DND-41 (cell line): ENCODE measurements at regions not wholly inside any gene's neighbourhood (a gene's known extent, or its start where the extent isn't known, plus 50 kb on each side); places are given as distances from the start of the nearest gene placed in this dataset.

ENCODE experiments used
- ATAC-seq: fragments of 200-7000 bp; cut with Tn5 transposase; 3 replicates; pipeline ENCODE4 v1.9.1; 2021; ENCODE audit warnings: low read depth; ENCODE audit not compliant: insufficient read depth
- DNase-seq: peaks from one replicate; pipeline ENCODE4 v3.0.0-alpha.2; 2020
- H2AFZ ChIP-seq: 2 replicates; pipeline ENCODE4 v1.6.0; 2012; ENCODE audit warnings: low read depth, low read length
- H3K27ac ChIP-seq: 2 replicates; pipeline ENCODE4 v1.5.1; 2012; ENCODE audit warnings: low read length, inconsistent platforms
- H3K27me3 ChIP-seq: fragments of 200-600 bp; sonication (generic); 2 replicates; pipeline ENCODE4 v1.6.0; 2012; ENCODE audit warnings: low read length, mild to moderate bottlenecking, inconsistent platforms; ENCODE audit not compliant: insufficient read depth, poor library complexity
- H3K36me3 ChIP-seq: 2 replicates; pipeline ENCODE4 v1.5.1; 2012; ENCODE audit warnings: low read length, inconsistent platforms; ENCODE audit not compliant: insufficient read depth
- H3K4me1 ChIP-seq: 2 replicates; pipeline ENCODE4 v1.5.1; 2012; ENCODE audit warnings: mild to moderate bottlenecking, low read length; ENCODE audit not compliant: insufficient read depth
- H3K4me2 ChIP-seq: 2 replicates; pipeline ENCODE4 v1.6.0; 2012; ENCODE audit warnings: mild to moderate bottlenecking, moderate library complexity, low read length, inconsistent platforms; ENCODE audit not compliant: insufficient read depth
- H3K4me3 ChIP-seq, 2 experiments: fragments of 200-600 bp in 1 of 2; shearing (Covaris generic) in 1 of 2; 2 replicates each; pipeline ENCODE4 v1.5.1; 2012 to 2016; ENCODE audit warnings: inconsistent platforms in 2 of 2, low read length in 2 of 2, mild to moderate bottlenecking in 2 of 2, low read depth in 1 of 2, moderate library complexity in 1 of 2
- H3K79me2 ChIP-seq: 2 replicates; pipeline ENCODE4 v1.6.0; 2012; ENCODE audit warnings: low read length, inconsistent platforms; ENCODE audit not compliant: insufficient read depth
- H3K9ac ChIP-seq: 2 replicates; pipeline ENCODE4 v1.6.0; 2012; ENCODE audit warnings: low read depth, mild to moderate bottlenecking, inconsistent platforms, low read length, moderate library complexity
- H3K9me3 ChIP-seq: 2 replicates; pipeline ENCODE4 v1.5.1; 2012; ENCODE audit warnings: low read length, moderate library complexity, mild to moderate bottlenecking, inconsistent platforms; ENCODE audit not compliant: insufficient read depth, severe bottlenecking
- H4K20me1 ChIP-seq: 2 replicates; pipeline ENCODE4 v1.6.0; 2012; ENCODE audit warnings: low read length; ENCODE audit not compliant: insufficient read depth
- CTCF ChIP-seq: IDR thresholded peaks from 2 replicates; pipeline ENCODE4 v1.5.1; 2012; ENCODE audit warnings: borderline replicate concordance, low read length, moderate library complexity, mild to moderate bottlenecking; ENCODE audit not compliant: poor library complexity, severe bottlenecking; ENCODE audit errors: extremely low read depth
- EZH2 ChIP-seq: IDR thresholded peaks from 3 replicates; pipeline ENCODE4 v1.6.1; 2012; ENCODE audit warnings: borderline replicate concordance, low read depth, mild to moderate bottlenecking, moderate library complexity, low read length, inconsistent platforms; ENCODE audit not compliant: severe bottlenecking

DNA sequence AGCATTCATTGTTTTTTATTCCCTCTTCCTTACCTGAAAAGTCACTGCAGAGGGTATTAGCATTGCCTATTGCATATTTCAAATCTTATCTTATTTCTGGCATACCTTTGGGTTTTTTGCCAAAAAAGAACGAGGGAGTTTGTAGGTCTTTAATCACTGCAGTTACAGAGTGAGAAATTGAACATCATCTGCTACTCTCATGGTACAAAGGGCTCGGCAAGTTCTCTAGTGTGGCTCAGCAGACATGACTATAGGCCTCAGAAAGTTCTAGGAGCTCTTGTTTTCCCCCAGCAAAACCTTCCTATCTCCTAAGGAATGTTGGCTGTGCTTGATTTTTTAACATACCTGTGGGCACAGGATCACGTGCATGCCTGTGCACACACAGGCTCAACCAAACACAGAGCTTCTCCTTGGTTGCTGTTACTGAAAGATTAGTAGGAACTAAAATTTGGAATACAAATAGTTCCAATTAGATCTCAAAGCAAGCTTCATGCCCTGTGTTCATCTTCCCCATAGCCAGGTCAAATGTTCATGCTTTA is 69.7 kb downstream of the CCDC185 start:
- H3K27me3 ChIP-seq, result peaks cover 3% of the 10 kb centered on the region
- no peaks in the 10 kb centered on the region for H4K20me1 ChIP-seq
- no peaks in the 10 kb centered on the region for H3K9me3 ChIP-seq
- H3K4me2 ChIP-seq, result no peak overlapping the region
- no peak overlapping the region for H2AFZ ChIP-seq
- no peak overlapping the region for H3K27ac ChIP-seq
- H3K4me3 ChIP-seq, result no peak overlapping the region
- ATAC-seq (no peak), DNase-seq (no peak)
- H3K4me1 ChIP-seq, result no peaks in the 10 kb centered on the region
- H3K79me2 ChIP-seq, result no peaks in the 10 kb centered on the region
- no peaks in the 10 kb centered on the region for H3K36me3 ChIP-seq
- TF ChIP-seq EZH2 (no peak), CTCF (no peak)
- no peak overlapping the region for H3K9ac ChIP-seq

- TF ChIP-seq EZH2, result no peak
- TF ChIP-seq CTCF, result no peak
- H3K9ac ChIP-seq, result no peak overlapping the region
Measured at GRCh38 chr1:223466151-223466550, 72.9 kb downstream of the CCDC185 start.

GRCh38 chr1:223471566-223471965 is 78.4 kb downstream of the CCDC185 start:
- no peaks in the 10 kb centered on the region for H3K79me2 ChIP-seq
- H3K4me2 ChIP-seq, result no peak overlapping the region
- DNase-seq (no peak), ATAC-seq (no peak)
- no peak for TF ChIP-seq EZH2
- TF ChIP-seq CTCF, result no peak
- no peaks in the 10 kb centered on the region for H3K36me3 ChIP-seq
- no peak overlapping the region for H2AFZ ChIP-seq
- H3K9me3 ChIP-seq, result no peaks in the 10 kb centered on the region
- H3K27me3 ChIP-seq, result no peaks in the 10 kb centered on the region
- H4K20me1 ChIP-seq, result no peaks in the 10 kb centered on the region
- no peak overlapping the region for H3K4me3 ChIP-seq
- no peak overlapping the region for H3K27ac ChIP-seq
- no peaks in the 10 kb centered on the region for H3K4me1 ChIP-seq
- no peak overlapping the region for H3K9ac ChIP-seq

More at GRCh38 chr1:223466151-223466550, 72.9 kb downstream of the CCDC185 start:
- no peak overlapping the region for H3K4me3 ChIP-seq
- H3K9me3 ChIP-seq, result no peaks in the 10 kb centered on the region
- H2AFZ ChIP-seq, result no peak overlapping the region
- H3K27ac ChIP-seq, result no peak overlapping the region
- ATAC-seq (no peak), DNase-seq (no peak)
- H3K36me3 ChIP-seq, result no peaks in the 10 kb centered on the region
- no peaks in the 10 kb centered on the region for H4K20me1 ChIP-seq
- no peaks in the 10 kb centered on the region for H3K79me2 ChIP-seq
- H3K4me2 ChIP-seq, result no peak overlapping the region
- H3K27me3 ChIP-seq, result no peaks in the 10 kb centered on the region
- no peaks in the 10 kb centered on the region for H3K4me1 ChIP-seq

GRCh38 chr1:223472057-223472456 is 78.8 kb downstream of the CCDC185 start:
- no peaks in the 10 kb centered on the region for H3K27me3 ChIP-seq
- no peak overlapping the region for H3K4me2 ChIP-seq
- ATAC-seq, result no peak

More at GRCh38 chr1:223472057-223472456, 78.8 kb downstream of the CCDC185 start:
- Histone ChIP-seq H3K27ac (no peak overlapping the region), H3K4me3 (no peak overlapping the region), H3K79me2 (no peaks in the 10 kb centered on the region), H3K4me1 (no peaks in the 10 kb centered on the region), H2AFZ (no peak overlapping the region), H3K36me3 (no peaks in the 10 kb centered on the region), H4K20me1 (no peaks in the 10 kb centered on the region), H3K9me3 (no peaks in the 10 kb centered on the region), H3K9ac (no peak overlapping the region)
- TF ChIP-seq CTCF, result no peak
- no peak for TF ChIP-seq EZH2
- DNase-seq, result no peak
